GM12878 (cell line): ENCODE measurements at regions not wholly inside any gene's neighbourhood (a gene's known extent, or its start where the extent isn't known, plus 50 kb on each side); places are given as distances from the start of the nearest gene placed in this dataset.
A peak's percentile ranks its signal among the peaks of the same experiment; 100 is the strongest.

Source experiments
- ATAC-seq: fragments of 200-7000 bp; cut with Tn5 transposase; 3 replicates; pipeline ENCODE4 v1.9.1; 2020; ENCODE audit warnings: mild to moderate bottlenecking, moderate library complexity
- BruUV-seq: library from RNA; stranded (reverse); fragments of 400-500 nt; replicated peaks from 2 replicates; lab custom pipeline; 2021; lab: Mats Ljungman, UMichigan
- CTCF ChIA-PET: fragments of 300-600 bp; sonication (Branson Sonifier 250); formaldehyde crosslinking; extraction: SDS; loops from one replicate; lab custom pipeline; 2021; ENCODE audit warnings: inconsistent platforms; lab: Yijun Ruan, JAX
- POLR2A ChIA-PET: fragments of 350-600 bp; formaldehyde crosslinking; extraction: SDS; loops from one replicate; lab custom pipeline; 2021; ENCODE audit warnings: inconsistent platforms; lab: Charles Lee
- RAD21 ChIA-PET: fragments of 300-600 bp; sonication (Branson Sonifier 250); formaldehyde crosslinking; loops from one replicate; lab custom pipeline; 2023; ENCODE audit warnings: antibody characterized with exemption; ENCODE audit not compliant: unreplicated experiment; lab: Charles Lee
- SMC1A ChIA-PET: fragments of 300-600 bp; sonication (Branson Sonifier 250); formaldehyde crosslinking; loops from one replicate; lab custom pipeline; 2023; ENCODE audit not compliant: unreplicated experiment, uncharacterized antibody; lab: Charles Lee
- DNase-seq: peaks from one replicate; pipeline ENCODE4 v3.0.0-alpha.2; 2011; ENCODE audit warnings: low read depth, low spot score
- FAIRE-seq: peaks from 3 replicates; lab custom pipeline; 2011; peaks lifted over from hg19 to GRCh38; lab: Jason Lieb, UNC
- H2AFZ ChIP-seq: 2 replicates; pipeline ENCODE4 v1.6.0; 2011; ENCODE audit warnings: low read depth, low read length, control low read depth; ENCODE audit not compliant: control insufficient read depth
- H3K27ac ChIP-seq: 2 replicates; pipeline ENCODE4 v1.5.1; 2011; ENCODE audit warnings: control low read depth; ENCODE audit not compliant: control insufficient read depth, insufficient read depth
- H3K27me3 ChIP-seq, 2 experiments: replicated peaks in 1 of 2; 2 replicates each; pipeline versions ENCODE4 v1.6.0 to v1.6.1; 2011; ENCODE audit warnings: low read length in 1 of 2; ENCODE audit not compliant: control insufficient read depth in 2 of 2, insufficient read depth in 2 of 2
- H3K36me3 ChIP-seq, 2 experiments: 2 replicates each; pipeline ENCODE4 v1.5.1; 2011; ENCODE audit warnings: low read length in 1 of 2; ENCODE audit not compliant: control insufficient read depth in 2 of 2, insufficient read depth in 2 of 2
- H3K4me1 ChIP-seq: 2 replicates; pipeline ENCODE4 v1.6.1; 2011; ENCODE audit warnings: mild to moderate bottlenecking, low read length, moderate library complexity, mixed read lengths; ENCODE audit not compliant: control insufficient read depth, insufficient read depth
- H3K4me2 ChIP-seq: 2 replicates; pipeline ENCODE4 v1.6.0; 2011; ENCODE audit warnings: control low read depth; ENCODE audit not compliant: control insufficient read depth, insufficient read depth
- H3K4me3 ChIP-seq: fragments of 200-600 bp; sonication (generic); 2 replicates; pipeline ENCODE4 v1.5.1; 2016
- H3K79me2 ChIP-seq: 2 replicates; pipeline ENCODE4 v1.6.0; 2011; ENCODE audit warnings: low read length; ENCODE audit not compliant: control insufficient read depth, insufficient read depth
- H3K9ac ChIP-seq: 2 replicates; pipeline ENCODE4 v1.8.0; 2011; ENCODE audit warnings: low read length, control low read depth, mixed read lengths; ENCODE audit not compliant: control insufficient read depth, insufficient read depth
- H3K9me3 ChIP-seq: replicated peaks from 3 replicates; pipeline ENCODE4 v1.5.1; 2011; ENCODE audit warnings: mild to moderate bottlenecking, low read length; ENCODE audit not compliant: control insufficient read depth, insufficient read depth
- H4K20me1 ChIP-seq: 2 replicates; pipeline ENCODE4 v1.6.0; 2011; ENCODE audit not compliant: control insufficient read depth, insufficient read depth
- ASH2L ChIP-seq: fragments of 300-600, 200-600 bp; sonication (generic); IDR thresholded peaks from 2 replicates; pipeline ENCODE4 v1.6.1; 2017; ENCODE audit warnings: low read depth, mild to moderate bottlenecking, borderline replicate concordance
- FOXK2 ChIP-seq: fragments of 450-650 bp; IDR thresholded peaks from 2 replicates; pipeline ENCODE4 v1.6.1; 2017; ENCODE audit warnings: mild to moderate bottlenecking, moderate library complexity
- JUND ChIP-seq: IDR thresholded peaks from 2 replicates; pipeline ENCODE4 v1.6.1; 2012; ENCODE audit warnings: low read depth, mild to moderate bottlenecking, low read length, improper control_type of control experiment, moderate library complexity
- MTA2 ChIP-seq: fragments of 450-650 bp; IDR thresholded peaks from 2 replicates; pipeline ENCODE4 v1.6.1; 2016; ENCODE audit warnings: low read depth, mild to moderate bottlenecking, moderate library complexity
- ZBTB11 ChIP-seq: fragments of 450-650 bp; formaldehyde crosslinking; IDR thresholded peaks from 2 replicates; pipeline ENCODE4 v1.5.0; 2022; ENCODE audit warnings: mild to moderate bottlenecking, missing genetic modification characterization
- WGBS: methylation state at CpG from one replicate; pipeline ENCODE4 v1.1.6; 2016; ENCODE audit warnings: low lambda C conversion rate; ENCODE audit not compliant: insufficient replicate concordance, insufficient coverage; ENCODE audit errors: missing lambda C conversion rate; 5-methylcytosine and 5-hydroxymethylcytosine counted together
- in situ Hi-C: fragments of 300-500 bp; cut with MboI; formaldehyde crosslinking; loops from 9 replicates; pipeline ENCODE4 v1.14.3; 2018; ENCODE audit warnings: mixed read lengths
- intact Hi-C: fragments of 100-400 bp; cut with micrococcal nuclease; formaldehyde crosslinking; loops from one replicate; pipeline ENCODE4 v1.14.2; 2022; ENCODE audit not compliant: unreplicated experiment

GRCh38 chr14:43141636-43142191 is 1365.4 kb downstream of the FSCB start:
- no peak overlapping the region for H3K4me3 ChIP-seq
- DNase-seq (no peak), FAIRE-seq (no peak), ATAC-seq (no peak)
- H3K4me2 ChIP-seq, result no peak overlapping the region
- POLR2A ChIA-PET, result no interaction called here
- TF ChIP-seq MTA2 (no peak), FOXK2 (0 out of 2 replicates have a peak, but pooled peaks have one; percentile 34), ASH2L (no peak), ZBTB11 (CRISPR knock-in tag) (no peak), JUND (no peak)
- H3K79me2 ChIP-seq, result no peaks in the 10 kb centered on the region
- SMC1A ChIA-PET, result no interaction called here
- H3K9ac ChIP-seq, result no peak overlapping the region
- no peaks in the 10 kb centered on the region for H3K36me3 ChIP-seq
- in situ Hi-C loops (no loop called here), intact Hi-C loops (no loop called here)
- H3K4me1 ChIP-seq, result no peaks in the 10 kb centered on the region
- no peaks in the 10 kb centered on the region for H3K27me3 ChIP-seq
- H3K27ac ChIP-seq, result no peak overlapping the region
- H3K9me3 ChIP-seq, result no peaks in the 10 kb centered on the region
- H2AFZ ChIP-seq, result no peak overlapping the region
- WGBS, result 65% methylated on average over 17 of the region's 17 CpGs
- CTCF ChIA-PET, result no interaction called here
- H4K20me1 ChIP-seq, result no peaks in the 10 kb centered on the region
- RAD21 ChIA-PET, result no interaction called here
- no TSS peak for BruUV-seq
